Fibroblast of lung (primary cell): ENCODE measurements at regions not wholly inside any gene's neighbourhood (a gene's known extent, or its start where the extent isn't known, plus 50 kb on each side); places are given as distances from the start of the nearest gene placed in this dataset.

ENCODE experiments used
- DNase-seq, 2 donors: peaks; one replicate each; pipeline versions ENCODE4 v3.0.0 to v3.0.0-alpha.2; 2010; ENCODE audit warnings: low read depth in 2 of 2
- H2AFZ ChIP-seq: 2 replicates; pipeline ENCODE4 v1.5.1; 2012; ENCODE audit warnings: low read length, control low read depth, inconsistent platforms
- H3K27ac ChIP-seq: 2 replicates; pipeline ENCODE4 v1.5.1; 2011; ENCODE audit warnings: low read length, control low read depth; ENCODE audit not compliant: insufficient read depth
- H3K27me3 ChIP-seq: 2 replicates; pipeline ENCODE4 v1.5.1; 2011; ENCODE audit warnings: mild to moderate bottlenecking, low read length; ENCODE audit not compliant: control insufficient read depth, insufficient read depth
- H3K36me3 ChIP-seq: 2 replicates; pipeline ENCODE4 v1.5.1; 2011; ENCODE audit warnings: low read length; ENCODE audit not compliant: control insufficient read depth, insufficient read depth
- H3K4me1 ChIP-seq: 2 replicates; pipeline ENCODE4 v1.5.1; 2011; ENCODE audit warnings: low read length; ENCODE audit not compliant: control insufficient read depth, insufficient read depth; ENCODE audit errors: extremely low read depth
- H3K4me2 ChIP-seq: 2 replicates; pipeline ENCODE4 v1.5.1; 2011; ENCODE audit warnings: low read length, control low read depth; ENCODE audit not compliant: insufficient read depth; ENCODE audit errors: extremely low read depth
- H3K4me3 ChIP-seq, 4 experiments: fragments of 200-600 bp in 1 of 4; sonication (generic) in 1 of 4; replicated peaks in 1 of 4; 2 replicates each; pipeline ENCODE4 v1.5.1; 2011 to 2016; ENCODE audit warnings: low read length in 4 of 4, low read depth in 3 of 4, mild to moderate bottlenecking in 3 of 4, control low read depth in 2 of 4, inconsistent platforms in 1 of 4, mixed read lengths in 1 of 4; ENCODE audit not compliant: insufficient read depth in 1 of 4; ENCODE audit errors: control extremely low read depth in 1 of 4
- H3K79me2 ChIP-seq: 2 replicates; pipeline ENCODE4 v1.5.1; 2012; ENCODE audit warnings: mild to moderate bottlenecking, low read length, inconsistent platforms; ENCODE audit not compliant: control insufficient read depth, insufficient read depth
- H3K9ac ChIP-seq: 2 replicates; pipeline ENCODE4 v1.5.1; 2011; ENCODE audit warnings: mild to moderate bottlenecking, low read length, control low read depth; ENCODE audit not compliant: insufficient read depth
- H3K9me3 ChIP-seq: 2 replicates; pipeline ENCODE4 v1.5.1; 2012; ENCODE audit warnings: low read depth, low read length; ENCODE audit not compliant: control insufficient read depth, insufficient read depth
- H4K20me1 ChIP-seq: 2 replicates; pipeline ENCODE4 v1.5.1; 2011; ENCODE audit warnings: low read length; ENCODE audit not compliant: control insufficient read depth, insufficient read depth; ENCODE audit errors: extremely low read depth
- CTCF ChIP-seq, 2 donors: IDR thresholded peaks in 1 of 2; conservative IDR thresholded peaks in 1 of 2; 1 replicate in 1 of 2; 2 replicates in 1 of 2; pipeline ENCODE4 v1.5.1; 2011 to 2012; ENCODE audit warnings: low read length in 2 of 2, control low read depth in 1 of 2, inconsistent platforms in 1 of 2, low read depth in 1 of 2, mild to moderate bottlenecking in 1 of 2
- EZH2 ChIP-seq: IDR thresholded peaks from 2 replicates; pipeline ENCODE4 v1.5.1; 2012; ENCODE audit warnings: low read length, control low read depth, mild to moderate bottlenecking; ENCODE audit errors: missing control alignments

- no peak overlapping the region for H3K4me3 ChIP-seq
- no peak overlapping the region for H2AFZ ChIP-seq
- H4K20me1 ChIP-seq, result no peaks in the 10 kb centered on the region
- H3K4me1 ChIP-seq, result no peaks in the 10 kb centered on the region
- H3K9ac ChIP-seq, result no peak overlapping the region
- no peaks in the 10 kb centered on the region for H3K36me3 ChIP-seq
- no peak overlapping the region for H3K4me2 ChIP-seq
- TF ChIP-seq EZH2 (no peak), CTCF (conservative IDR thresholded peaks at IDR 0.05 in 1 of 2, IDR thresholded peaks at IDR 0.05 in 1 of 2; ENCODE audit: low read depth in 1 of 2, low read length in 2 of 2) (no peak)
- H3K9me3 ChIP-seq, result no peaks in the 10 kb centered on the region
- DNase-seq, result no peak
- no peaks in the 10 kb centered on the region for H3K27me3 ChIP-seq
- no peaks in the 10 kb centered on the region for H3K79me2 ChIP-seq
- H3K27ac ChIP-seq, result no peak overlapping the region
These were observed 102.2 kb upstream of the PEG3 start for GRCh38 chr19:56942756-56943155.

- Histone ChIP-seq H3K9ac (no peak overlapping the region), H2AFZ (no peak overlapping the region), H3K27ac (no peak overlapping the region), H3K4me3 (no peak overlapping the region), H3K9me3 (no peaks in the 10 kb centered on the region), H4K20me1 (no peaks in the 10 kb centered on the region), H3K4me1 (no peaks in the 10 kb centered on the region), H3K36me3 (no peaks in the 10 kb centered on the region), H3K4me2 (no peak overlapping the region), H3K27me3 (no peaks in the 10 kb centered on the region), H3K79me2 (no peaks in the 10 kb centered on the region)
- TF ChIP-seq EZH2 (no peak), CTCF (conservative IDR thresholded peaks at IDR 0.05 in 1 of 2, IDR thresholded peaks at IDR 0.05 in 1 of 2; ENCODE audit: low read depth in 1 of 2, low read length in 2 of 2) (no peak)
- DNase-seq, result no peak
These were observed 105.6 kb upstream of the PEG3 start for GRCh38 chr19:56946159-56946558.

GRCh38 chr19:56947206-56947605, 106.7 kb upstream of the PEG3 start:
- no peaks in the 10 kb centered on the region for H3K36me3 ChIP-seq
- no peaks in the 10 kb centered on the region for H4K20me1 ChIP-seq
- no peaks in the 10 kb centered on the region for H3K27me3 ChIP-seq
- H3K79me2 ChIP-seq, result no peaks in the 10 kb centered on the region
- no peak overlapping the region for H3K4me2 ChIP-seq
- H3K4me1 ChIP-seq, result no peaks in the 10 kb centered on the region
- H3K4me3 ChIP-seq, result no peak overlapping the region
- TF ChIP-seq EZH2 (no peak), CTCF (conservative IDR thresholded peaks at IDR 0.05 in 1 of 2, IDR thresholded peaks at IDR 0.05 in 1 of 2; ENCODE audit: low read depth in 1 of 2, low read length in 2 of 2) (no peak)
- H3K9ac ChIP-seq, result no peak overlapping the region
- DNase-seq, result no peak
- H3K27ac ChIP-seq, result no peak overlapping the region
- no peaks in the 10 kb centered on the region for H3K9me3 ChIP-seq
- no peak overlapping the region for H2AFZ ChIP-seq
